ENCODE measurements at regions not wholly inside any gene's neighbourhood (a gene's known extent, or its start where the extent isn't known, plus 50 kb on each side); places are given as distances from the start of the nearest gene placed in this dataset.

- no peak overlapping the region for H3K9ac ChIP-seq
- no peak overlapping the region for H2AFZ ChIP-seq
- no peaks in the 10 kb centered on the region for H3K27me3 ChIP-seq (ENCODE audit: control insufficient read depth, insufficient read depth, low read length)
- no peak overlapping the region for H3K27ac ChIP-seq
- H3K4me2 ChIP-seq (ENCODE audit: low read length): no peak overlapping the region
- no peaks in the 10 kb centered on the region for H3K36me3 ChIP-seq (ENCODE audit: control insufficient read depth, insufficient read depth, low read length)
- H3K4me1 ChIP-seq: no peaks in the 10 kb centered on the region
- no peak overlapping the region for H3K4me3 ChIP-seq (ENCODE audit: low read depth, low read length)
- H3K9me3 ChIP-seq (ENCODE audit: control insufficient read depth, low read length): no peaks in the 10 kb centered on the region
- TF ChIP-seq CTCF (IDR thresholded peaks at IDR 0.05): no peak
- H3K79me2 ChIP-seq: no peaks in the 10 kb centered on the region
Measured at GRCh38 chr14:99067927-99068326, 204.1 kb downstream of the BCL11B start.

- no peaks in the 10 kb centered on the region for H3K79me2 ChIP-seq
- no peaks in the 10 kb centered on the region for H3K36me3 ChIP-seq (ENCODE audit: control insufficient read depth, insufficient read depth, low read length)
- H3K4me1 ChIP-seq: no peaks in the 10 kb centered on the region
- no peak overlapping the region for H3K9ac ChIP-seq
- no peak for TF ChIP-seq CTCF (IDR thresholded peaks at IDR 0.05)
- no peaks in the 10 kb centered on the region for H3K27me3 ChIP-seq (ENCODE audit: control insufficient read depth, insufficient read depth, low read length)
- H3K9me3 ChIP-seq (ENCODE audit: control insufficient read depth, low read length): no peaks in the 10 kb centered on the region
- no peak overlapping the region for H3K4me3 ChIP-seq (ENCODE audit: low read depth, low read length)
- H2AFZ ChIP-seq: no peak overlapping the region
- H3K27ac ChIP-seq: no peak overlapping the region
- H3K4me2 ChIP-seq (ENCODE audit: low read length): no peak overlapping the region
Measured at GRCh38 chr14:99069946-99070345, 202.1 kb downstream of the BCL11B start.

- Histone ChIP-seq H3K79me2 (no peaks in the 10 kb centered on the region), H3K4me2 (ENCODE audit: low read length) (no peak overlapping the region), H3K36me3 (ENCODE audit: control insufficient read depth, insufficient read depth, low read length) (no peaks in the 10 kb centered on the region), H3K27me3 (ENCODE audit: control insufficient read depth, insufficient read depth, low read length) (no peaks in the 10 kb centered on the region), H3K9ac (no peak overlapping the region), H3K27ac (no peak overlapping the region), H2AFZ (no peak overlapping the region), H3K9me3 (ENCODE audit: control insufficient read depth, low read length) (no peaks in the 10 kb centered on the region), H3K4me3 (ENCODE audit: low read depth, low read length) (no peak overlapping the region), H3K4me1 (no peaks in the 10 kb centered on the region)
- no peak for TF ChIP-seq CTCF (IDR thresholded peaks at IDR 0.05)
Measured at GRCh38 chr14:99072433-99072832, 199.6 kb downstream of the BCL11B start.

GRCh38 chr14:99072956-99073355 lies 199.0 kb downstream of the BCL11B start:
- Histone ChIP-seq H3K27ac (no peak overlapping the region), H2AFZ (no peak overlapping the region), H3K9ac (no peak overlapping the region), H3K9me3 (ENCODE audit: control insufficient read depth, low read length) (no peaks in the 10 kb centered on the region), H3K4me3 (ENCODE audit: low read depth, low read length) (no peak overlapping the region), H3K4me2 (ENCODE audit: low read length) (no peak overlapping the region), H3K36me3 (ENCODE audit: control insufficient read depth, insufficient read depth, low read length) (no peaks in the 10 kb centered on the region), H3K79me2 (no peaks in the 10 kb centered on the region), H3K27me3 (ENCODE audit: control insufficient read depth, insufficient read depth, low read length) (no peaks in the 10 kb centered on the region), H3K4me1 (no peaks in the 10 kb centered on the region)
- TF ChIP-seq CTCF (IDR thresholded peaks at IDR 0.05): no peak

GRCh38 chr14:99073431-99073830 lies 198.6 kb downstream of the BCL11B start:
- no peaks in the 10 kb centered on the region for H3K36me3 ChIP-seq (ENCODE audit: control insufficient read depth, insufficient read depth, low read length)
- no peak overlapping the region for H3K4me3 ChIP-seq (ENCODE audit: low read depth, low read length)
- no peak overlapping the region for H3K27ac ChIP-seq
- no peaks in the 10 kb centered on the region for H3K27me3 ChIP-seq (ENCODE audit: control insufficient read depth, insufficient read depth, low read length)
- TF ChIP-seq CTCF (IDR thresholded peaks at IDR 0.05): no peak
- H3K9me3 ChIP-seq (ENCODE audit: control insufficient read depth, low read length): no peaks in the 10 kb centered on the region
- no peak overlapping the region for H3K4me2 ChIP-seq (ENCODE audit: low read length)
- H3K4me1 ChIP-seq: no peaks in the 10 kb centered on the region
- no peak overlapping the region for H2AFZ ChIP-seq
- H3K9ac ChIP-seq: no peak overlapping the region
- H3K79me2 ChIP-seq: no peaks in the 10 kb centered on the region
